MCF 10A (cell line): ENCODE measurements at regions not wholly inside any gene's neighbourhood (a gene's known extent, or its start where the extent isn't known, plus 50 kb on each side); places are given as distances from the start of the nearest gene placed in this dataset.

ENCODE experiments used
- BruUV-seq: library from RNA; stranded (reverse); fragments of 400-500 nt; replicated peaks from 2 replicates; lab custom pipeline; 2021; lab: Mats Ljungman, UMichigan
- CTCF ChIA-PET: fragments of 300-600 bp; sonication (Branson Sonifier 250); formaldehyde crosslinking; extraction: SDS; loops from one replicate; lab custom pipeline; 2021; ENCODE audit warnings: antibody characterized with exemption, inconsistent platforms; lab: Yijun Ruan, JAX
- POLR2A ChIA-PET: fragments of 300-600, 350-650 bp; sonication (Branson Sonifier 250); formaldehyde crosslinking; extraction: SDS; loops from one replicate; lab custom pipeline; 2020; ENCODE audit warnings: antibody characterized with exemption, inconsistent platforms; lab: Yijun Ruan, JAX
- DNase-seq: peaks from one replicate; pipeline ENCODE4 v3.0.0-alpha.2; 2018; ENCODE audit not compliant: unreplicated experiment
- H3K27ac Mint-ChIP-seq: one replicate; pipeline ENCODE4 v1.8.0; 2022; ENCODE audit warnings: mild to moderate bottlenecking, low read depth, mixed read lengths; ENCODE audit not compliant: unreplicated experiment
- H3K27me3 Mint-ChIP-seq: one replicate; pipeline ENCODE4 v1.8.0; 2022; ENCODE audit warnings: mixed read lengths; ENCODE audit not compliant: insufficient read depth, unreplicated experiment
- H3K36me3 Mint-ChIP-seq: one replicate; pipeline ENCODE4 v1.8.0; 2022; ENCODE audit warnings: mild to moderate bottlenecking, moderate library complexity, mixed read lengths; ENCODE audit not compliant: insufficient read depth, unreplicated experiment
- H3K4me1 Mint-ChIP-seq: one replicate; pipeline ENCODE4 v1.8.0; 2022; ENCODE audit warnings: mixed read lengths; ENCODE audit not compliant: insufficient read depth, unreplicated experiment
- H3K4me3 Mint-ChIP-seq: one replicate; pipeline ENCODE4 v1.8.0; 2022; ENCODE audit warnings: mild to moderate bottlenecking, moderate library complexity, mixed read lengths; ENCODE audit not compliant: unreplicated experiment
- H3K9me3 Mint-ChIP-seq: one replicate; pipeline ENCODE4 v1.8.0; 2022; ENCODE audit warnings: mixed read lengths; ENCODE audit not compliant: unreplicated experiment
- intact Hi-C: fragments of 100-400 bp; cut with micrococcal nuclease; formaldehyde crosslinking; loops from 2 replicates; pipeline ENCODE4 v1.14.1; 2022
- TF ChIP-seq, protein P1 (sequence below): fragments of 200-600 bp; IDR thresholded peaks from one replicate; pipeline ENCODE4 v1.8.0; 2022; ENCODE audit warnings: antibody characterized with exemption, mild to moderate bottlenecking; ENCODE audit not compliant: unreplicated experiment

DNA sequence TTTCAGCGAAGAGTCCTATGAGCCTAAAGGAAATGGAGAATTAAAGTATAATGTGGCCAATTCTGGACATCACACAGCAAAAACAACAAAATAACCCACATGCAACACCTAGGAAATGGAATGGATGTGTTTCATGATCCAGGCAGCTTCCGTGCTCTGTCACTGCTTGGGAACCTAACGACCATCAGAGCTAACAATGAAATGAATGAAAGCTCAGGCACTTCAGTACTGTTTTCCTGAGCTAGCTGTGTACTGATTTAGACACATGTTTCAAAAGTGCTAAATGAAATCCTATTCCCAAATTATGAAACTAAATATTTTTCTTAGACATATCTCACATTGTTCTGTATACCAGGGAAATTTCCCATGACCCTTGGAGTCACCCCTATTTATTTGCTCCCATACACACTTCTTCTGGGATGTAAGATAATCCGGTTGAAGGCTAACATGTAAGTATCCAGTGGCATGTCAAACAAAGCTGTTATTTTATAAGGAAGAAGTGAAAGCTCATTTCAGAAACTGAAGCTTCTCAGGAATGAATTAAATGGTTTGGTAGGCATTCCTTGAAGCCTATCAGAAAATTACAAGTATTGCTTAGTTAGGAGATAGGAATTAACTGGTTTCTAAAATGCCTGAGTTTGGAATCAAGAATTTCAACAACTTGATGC lies 108.5 kb upstream of the RND3 start:
- H3K9me3 Mint-ChIP-seq: no peaks in the 10 kb centered on the region
- intact Hi-C loops: no loop called here
- BruUV-seq: no TSS peak
- peaks cover 12% of the 10 kb centered on the region for H3K36me3 Mint-ChIP-seq
- no peaks in the 10 kb centered on the region for H3K4me1 Mint-ChIP-seq
- no peak overlapping the region for H3K4me3 Mint-ChIP-seq
- no peaks in the 10 kb centered on the region for H3K27me3 Mint-ChIP-seq
- POLR2A ChIA-PET: interaction anchor here (0.6 to 0.8 kb wide), 2 partner anchors 99 to 717 kb away, joined by 3 to 4 read pairs; no protein-coding TSS in a partner anchor
- no peak for DNase-seq
- H3K27ac Mint-ChIP-seq: no peak overlapping the region
- TF ChIP-seq, protein P1, sequence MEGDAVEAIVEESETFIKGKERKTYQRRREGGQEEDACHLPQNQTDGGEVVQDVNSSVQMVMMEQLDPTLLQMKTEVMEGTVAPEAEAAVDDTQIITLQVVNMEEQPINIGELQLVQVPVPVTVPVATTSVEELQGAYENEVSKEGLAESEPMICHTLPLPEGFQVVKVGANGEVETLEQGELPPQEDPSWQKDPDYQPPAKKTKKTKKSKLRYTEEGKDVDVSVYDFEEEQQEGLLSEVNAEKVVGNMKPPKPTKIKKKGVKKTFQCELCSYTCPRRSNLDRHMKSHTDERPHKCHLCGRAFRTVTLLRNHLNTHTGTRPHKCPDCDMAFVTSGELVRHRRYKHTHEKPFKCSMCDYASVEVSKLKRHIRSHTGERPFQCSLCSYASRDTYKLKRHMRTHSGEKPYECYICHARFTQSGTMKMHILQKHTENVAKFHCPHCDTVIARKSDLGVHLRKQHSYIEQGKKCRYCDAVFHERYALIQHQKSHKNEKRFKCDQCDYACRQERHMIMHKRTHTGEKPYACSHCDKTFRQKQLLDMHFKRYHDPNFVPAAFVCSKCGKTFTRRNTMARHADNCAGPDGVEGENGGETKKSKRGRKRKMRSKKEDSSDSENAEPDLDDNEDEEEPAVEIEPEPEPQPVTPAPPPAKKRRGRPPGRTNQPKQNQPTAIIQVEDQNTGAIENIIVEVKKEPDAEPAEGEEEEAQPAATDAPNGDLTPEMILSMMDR: no peak
- CTCF ChIA-PET: interaction anchor here (0.7 kb wide), 1 partner anchor 1387 kb away, joined by 3 read pairs; no protein-coding TSS in a partner anchor

GRCh38 chr2:150594299-150594698 lies 106.8 kb upstream of the RND3 start:
- H3K4me1 Mint-ChIP-seq: no peaks in the 10 kb centered on the region

GRCh38 chr2:150591496-150592285 lies 104.2 kb upstream of the RND3 start:
- peaks cover 5% of the 10 kb centered on the region for H3K36me3 Mint-ChIP-seq
- H3K27me3 Mint-ChIP-seq: no peaks in the 10 kb centered on the region
- ChIA-PET POLR2A (interaction anchor here (0.6 to 2.5 kb wide), 3 partner anchors 9 to 23 kb away, joined by 3 to 12 read pairs (median 3); no protein-coding TSS in a partner anchor), CTCF (interaction anchor here (0.6 to 1.1 kb wide), 3 partner anchors 14 to 95 kb away, joined by 3 read pairs; no protein-coding TSS in a partner anchor)
- intact Hi-C loops: no loop called here
- H3K4me1 Mint-ChIP-seq: no peaks in the 10 kb centered on the region
- no peak overlapping the region for H3K4me3 Mint-ChIP-seq
- no TSS peak for BruUV-seq
- peak; percentile 36 for DNase-seq
- H3K9me3 Mint-ChIP-seq: no peaks in the 10 kb centered on the region
- no peak overlapping the region for H3K27ac Mint-ChIP-seq
- TF ChIP-seq, protein P1: no peak

More at GRCh38 chr2:150594299-150594698, 106.8 kb upstream of the RND3 start:
- H3K4me3 Mint-ChIP-seq: no peak overlapping the region
- no peak for DNase-seq
- no peak overlapping the region for H3K27ac Mint-ChIP-seq
- no TSS peak for BruUV-seq
- POLR2A ChIA-PET: no interaction called here
- peaks cover 12% of the 10 kb centered on the region for H3K36me3 Mint-ChIP-seq
- TF ChIP-seq, protein P1: no peak
- intact Hi-C loops: no loop called here
- H3K9me3 Mint-ChIP-seq: no peaks in the 10 kb centered on the region
- CTCF ChIA-PET: interaction anchor here (0.9 to 1.5 kb wide), 3 partner anchors 9 to 795 kb away, joined by 3 to 5 read pairs (median 4); no protein-coding TSS in a partner anchor
- H3K27me3 Mint-ChIP-seq: no peaks in the 10 kb centered on the region

GRCh38 chr2:150589681-150590080 lies 102.2 kb upstream of the RND3 start:
- intact Hi-C loops: loop anchor here (5.0 to 10.0 kb wide), 2 partner anchors 65 to 102 kb away; partner anchors contain the start of gene RND3
- H3K4me3 Mint-ChIP-seq: no peak overlapping the region
- POLR2A ChIA-PET: no interaction called here
- no peak for DNase-seq
- no peak overlapping the region for H3K27ac Mint-ChIP-seq
- H3K27me3 Mint-ChIP-seq: no peaks in the 10 kb centered on the region
- BruUV-seq: no TSS peak
- H3K9me3 Mint-ChIP-seq: no peaks in the 10 kb centered on the region
- TF ChIP-seq, protein P1: no peak
- CTCF ChIA-PET: no interaction called here
- H3K36me3 Mint-ChIP-seq: no peaks in the 10 kb centered on the region
- H3K4me1 Mint-ChIP-seq: no peaks in the 10 kb centered on the region
